T-helper 2 cell (primary cell): ENCODE measurements at regions not wholly inside any gene's neighbourhood (a gene's known extent, or its start where the extent isn't known, plus 50 kb on each side); places are given as distances from the start of the nearest gene placed in this dataset.
"Not testable (repeated sequence)": the region's sequence is repeated elsewhere in the genome, so short reads cannot be mapped to it uniquely, and the experiment has no call there.

Experiments
- DNase-seq, 5 experiments: peaks; one replicate each; pipeline versions ENCODE4 v3.0.0 to v3.0.0-alpha.2; 2012 to 2022

GRCh38 chr3:27661797-27662196 lies 60.3 kb downstream of the EOMES start:
- peak in 1 of 5 experiments; percentile 24 for DNase-seq

GRCh38 chr3:27659279-27660021 lies 62.7 kb downstream of the EOMES start:
- peak in 4 of 5 experiments; percentile 13 to 39 (median 25) for DNase-seq

GRCh38 chr3:27658741-27659140 lies 63.4 kb downstream of the EOMES start:
- no peak for DNase-seq

GRCh38 chr3:27657871-27658270 lies 64.3 kb downstream of the EOMES start:
- DNase-seq, result no peak

GRCh38 chr3:27657404-27657803 lies 64.7 kb downstream of the EOMES start:
- no peak for DNase-seq

- DNase-seq, result no peak
Observed at GRCh38 chr3:27656790-27657189, 65.3 kb downstream of the EOMES start.

- DNase-seq, result peak in 1 of 5 experiments; percentile 41
Observed at GRCh38 chr3:27655547-27655946, 66.6 kb downstream of the EOMES start.

- DNase-seq, result no peak
Observed at GRCh38 chr3:27653803-27654558, 68.1 kb downstream of the EOMES start.

GRCh38 chr3:27649277-27649676 lies 72.8 kb downstream of the EOMES start:
- DNase-seq, result no peak

GRCh38 chr3:27646896-27647295 lies 75.2 kb downstream of the EOMES start:
- no peak for DNase-seq

GRCh38 chr3:27644941-27645340 lies 77.2 kb downstream of the EOMES start:
- no peak for DNase-seq

- DNase-seq, result no peak
Observed at GRCh38 chr3:27643355-27643754, 78.8 kb downstream of the EOMES start.

GRCh38 chr3:27642796-27643195 lies 79.3 kb downstream of the EOMES start:
- no peak for DNase-seq

GRCh38 chr3:27641888-27642601 lies 80.1 kb downstream of the EOMES start:
- DNase-seq, result no peak

- no peak for DNase-seq
Observed at GRCh38 chr3:27641271-27641800, 80.8 kb downstream of the EOMES start.

- DNase-seq, result peak in 2 of 5 experiments; percentile 22 to 94
Observed at GRCh38 chr3:27639271-27639670, 82.9 kb downstream of the EOMES start.

GRCh38 chr3:27638594-27638993 lies 83.5 kb downstream of the EOMES start:
- no peak for DNase-seq

- DNase-seq, result no peak
Observed at GRCh38 chr3:27637346-27637995, 84.7 kb downstream of the EOMES start.

GRCh38 chr3:27635006-27635405 lies 87.1 kb downstream of the EOMES start:
- DNase-seq, result not testable (repeated sequence)

GRCh38 chr3:27633224-27633545 lies 88.9 kb downstream of the EOMES start:
- no peak for DNase-seq

GRCh38 chr3:27632431-27633223 lies 89.5 kb downstream of the EOMES start:
- DNase-seq, result peak; percentile 7 to 79 (median 30)

- DNase-seq, result peak in 1 of 5 experiments; percentile 88
Observed at GRCh38 chr3:27630885-27631284, 91.2 kb downstream of the EOMES start.
